AG09319 (cell line): ENCODE measurements at regions not wholly inside any gene's neighbourhood (a gene's known extent, or its start where the extent isn't known, plus 50 kb on each side); places are given as distances from the start of the nearest gene placed in this dataset.

Experiments
- DNase-seq: peaks from one replicate; pipeline ENCODE4 v3.0.0-alpha.2; 2010; ENCODE audit warnings: low read depth; ENCODE audit errors: extremely low read depth
- CTCF ChIP-seq: IDR thresholded peaks from 2 replicates; pipeline ENCODE4 v1.5.1; 2011; ENCODE audit warnings: low read depth, mild to moderate bottlenecking, inconsistent platforms, low read length, moderate library complexity

GRCh38 chr4:183563874-183564273 lies 59.0 kb downstream of the ING2 start:
- no peak for DNase-seq
- TF ChIP-seq CTCF: no peak

GRCh38 chr4:183571350-183571941 lies 66.6 kb downstream of the ING2 start:
- TF ChIP-seq CTCF: no peak
- no peak for DNase-seq

- no peak for TF ChIP-seq CTCF
Observed at GRCh38 chr4:183576701-183577404, 72.0 kb downstream of the ING2 start.

GRCh38 chr4:183580370-183580769 lies 75.5 kb downstream of the ING2 start:
- no peak for TF ChIP-seq CTCF
- no peak for DNase-seq

More at GRCh38 chr4:183576701-183577404, 72.0 kb downstream of the ING2 start:
- no peak for DNase-seq

DNA sequence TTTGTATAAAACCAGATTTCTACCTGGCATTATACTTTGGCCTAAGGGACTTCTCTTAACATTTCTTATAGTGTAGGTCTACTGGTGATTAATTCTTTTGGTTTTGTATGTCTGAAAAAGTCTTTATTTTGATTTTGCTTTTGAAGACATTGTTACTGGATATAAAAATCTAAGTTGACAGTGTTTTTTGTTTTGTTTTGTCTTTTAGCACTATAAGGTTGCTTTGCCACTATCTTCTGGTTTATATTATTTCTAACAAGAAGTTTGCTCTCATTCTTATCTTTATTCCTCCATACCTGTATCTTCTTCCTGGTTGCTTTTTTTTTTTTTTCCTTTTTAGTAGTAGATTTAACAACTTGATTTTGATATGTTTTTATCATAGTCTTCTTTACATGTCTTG lies 76.0 kb downstream of the ING2 start:
- no peak for TF ChIP-seq CTCF
- no peak for DNase-seq

DNA sequence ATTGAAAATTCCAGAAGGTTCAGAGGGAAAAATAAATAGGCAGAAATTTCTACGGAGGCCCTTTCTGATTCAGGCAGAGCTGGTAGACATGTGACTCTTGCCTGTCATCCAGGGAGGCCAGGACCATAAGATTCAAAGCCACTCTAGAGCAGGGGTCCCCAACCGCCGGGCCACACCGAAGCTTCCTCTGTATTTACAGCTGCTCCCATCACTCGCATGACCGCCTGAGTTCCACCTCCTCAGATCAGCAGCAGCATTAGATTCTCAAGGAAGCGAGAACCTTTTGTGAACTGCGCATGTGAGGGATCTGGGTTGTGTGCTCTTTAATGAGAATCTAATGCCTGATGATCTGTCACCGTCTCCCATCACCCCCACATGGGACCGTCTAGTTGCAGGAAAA lies 72.2 kb downstream of the RWDD4 start:
- no peak for TF ChIP-seq CTCF

GRCh38 chr4:183588169-183588675 lies 70.8 kb downstream of the RWDD4 start:
- no peak for TF ChIP-seq CTCF
- DNase-seq: peak; percentile 5

More for the DNA sequence above, 72.2 kb downstream of the RWDD4 start:
- no peak for DNase-seq
